Spleen (tissue), 7 donors: ENCODE measurements at regions not wholly inside any gene's neighbourhood (a gene's known extent, or its start where the extent isn't known, plus 50 kb on each side); places are given as distances from the start of the nearest gene placed in this dataset.

Experiments
- CTCF ChIP-seq, 11 experiments: fragments of 200-600 bp in 7 of 11; fragments of 450-650 bp in 4 of 11; sonication (generic) in 4 of 11; IDR thresholded peaks in 8 of 11; conservative IDR thresholded peaks in 3 of 11; 1 replicate in 7 of 11; 2 replicates in 4 of 11; pipeline versions ENCODE4 v1.4.0 to v1.8.0; 2016 to 2021; ENCODE audit warnings: antibody characterized with exemption in 11 of 11, inconsistent platforms in 4 of 11, mild to moderate bottlenecking in 1 of 11
- POLR2A ChIP-seq, 3 donors: fragments of 450-650 bp; IDR thresholded peaks; one replicate each; pipeline ENCODE4 v1.5.1; 2017; ENCODE audit warnings: antibody characterized with exemption in 3 of 3, mild to moderate bottlenecking in 1 of 3
- POLR2AphosphoS5 ChIP-seq, 3 donors: sonication (generic); formaldehyde crosslinking; IDR thresholded peaks; one replicate each; pipeline ENCODE4 v1.5.1; 2017; ENCODE audit warnings: antibody characterized with exemption in 3 of 3
- donor health status: DM: no; HTN: no; CAD: no; lungs with moderate emphysema.
- donor health status: DM: no; HTN: no; CAD: no.
- donor health status: DM: no; HTN: no; CAD: no.

- TF ChIP-seq CTCF (IDR thresholded peaks at IDR 0.05 in 8 of 11, conservative IDR thresholded peaks at IDR 0.05 in 3 of 11) (no peak), POLR2A (IDR thresholded peaks at IDR 0.05) (no peak), POLR2AphosphoS5 (IDR thresholded peaks at IDR 0.05) (no peak)
Observed at GRCh38 chr13:53749306-53749705, 720.7 kb downstream of the OLFM4 start.
